Activated CD4-positive, alpha-beta T cell treated with anti-CD3 and anti-CD28 coated beads, Interleukin-2, amount 50 U/mL, for 16 hours (primary cell): ENCODE measurements at regions not wholly inside any gene's neighbourhood (a gene's known extent, or its start where the extent isn't known, plus 50 kb on each side); places are given as distances from the start of the nearest gene placed in this dataset.

Experiments
- DNase-seq: peaks from one replicate; pipeline ENCODE4 v3.0.0-alpha.2; 2020

DNA sequence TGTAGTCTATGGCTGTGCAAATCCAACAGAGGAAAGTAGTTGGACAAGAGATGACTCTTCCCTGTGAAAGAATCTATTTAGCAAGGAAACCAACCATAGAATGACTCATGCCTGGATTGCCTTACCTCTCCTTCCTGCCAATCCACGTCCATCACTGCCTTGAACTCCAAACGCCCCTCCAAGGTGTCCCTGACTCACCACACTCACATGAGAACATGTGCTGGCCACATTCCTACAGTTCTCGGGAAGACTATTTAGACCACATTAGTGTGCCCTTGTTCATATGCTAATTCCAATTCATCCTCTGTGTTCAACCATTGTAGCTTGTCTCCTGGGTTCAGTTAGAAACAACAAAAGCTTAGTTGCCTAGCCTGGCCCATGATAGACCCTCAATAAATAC lies 157.3 kb downstream of the SLC30A10 start:
- no peak for DNase-seq

DNA sequence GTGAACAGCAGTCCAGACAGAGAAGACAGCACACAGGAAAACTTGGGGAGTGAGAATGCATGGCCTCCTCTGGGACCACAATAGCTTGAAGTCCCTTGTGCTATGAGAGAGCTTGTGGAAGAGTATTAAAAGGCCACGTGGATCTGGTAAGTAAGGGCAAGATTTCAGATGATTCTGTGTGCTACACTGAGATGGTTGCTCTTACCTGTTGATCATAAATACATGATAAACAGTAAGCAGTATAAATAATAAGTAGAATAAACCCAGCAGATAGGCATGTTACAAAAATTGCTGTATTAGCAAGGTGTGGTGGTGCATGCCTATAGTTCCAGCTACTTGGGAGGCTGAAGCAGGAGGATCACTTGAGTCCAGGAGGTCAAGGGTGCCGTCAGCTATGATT lies 150.4 kb upstream of the ZC3H11B start:
- DNase-seq, result no peak

DNA sequence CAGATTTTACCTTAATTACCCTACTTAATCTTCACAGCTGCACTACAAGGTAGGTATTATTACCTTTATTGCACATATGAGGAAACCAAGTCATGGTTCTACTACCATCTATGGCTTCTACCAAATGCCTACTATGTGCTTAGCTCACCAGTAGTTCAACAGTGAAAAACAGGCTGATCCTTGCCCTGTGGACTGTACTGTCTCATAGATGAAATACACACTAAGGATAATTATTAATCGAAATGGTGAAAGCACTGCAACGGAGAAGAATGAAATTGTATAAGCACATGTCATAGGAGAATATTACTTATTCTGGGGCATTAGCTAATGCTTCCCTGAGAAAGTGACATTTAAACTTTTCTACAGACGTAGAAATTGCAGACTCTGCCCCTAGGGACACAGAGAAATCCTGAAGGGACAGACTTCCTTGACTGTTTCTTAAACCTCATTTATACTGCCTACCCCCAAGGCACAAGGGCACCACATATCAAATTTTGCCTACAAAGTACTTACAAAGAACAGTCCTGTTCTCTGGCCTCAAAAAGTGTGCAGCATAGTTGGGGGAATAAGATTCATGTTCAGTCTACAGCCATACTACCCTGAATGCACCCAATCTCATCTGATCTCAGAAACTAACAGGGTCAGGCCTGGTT lies 148.4 kb upstream of the ZC3H11B start:
- DNase-seq, result no peak

DNA sequence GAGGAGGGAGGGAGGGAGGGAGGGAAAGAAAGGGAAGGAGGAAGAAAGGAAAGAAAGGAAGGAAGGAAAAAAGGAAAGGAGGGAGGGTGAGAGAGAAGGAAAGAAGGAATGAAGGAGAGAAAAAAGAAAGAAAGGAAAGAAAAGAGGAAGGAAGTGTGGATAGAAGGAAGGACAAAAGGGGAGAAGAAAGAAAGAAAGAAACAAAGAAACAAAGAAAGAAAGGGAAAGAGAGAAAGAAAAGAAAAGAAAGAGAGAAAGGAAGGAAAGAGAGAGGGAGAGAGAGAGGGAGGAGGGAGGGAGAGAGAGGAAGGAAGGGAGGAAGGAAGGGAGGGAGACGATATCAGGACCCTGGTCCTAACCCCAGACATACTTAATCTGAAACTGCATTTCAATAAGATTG lies 146.2 kb upstream of the ZC3H11B start:
- no peak for DNase-seq

DNA sequence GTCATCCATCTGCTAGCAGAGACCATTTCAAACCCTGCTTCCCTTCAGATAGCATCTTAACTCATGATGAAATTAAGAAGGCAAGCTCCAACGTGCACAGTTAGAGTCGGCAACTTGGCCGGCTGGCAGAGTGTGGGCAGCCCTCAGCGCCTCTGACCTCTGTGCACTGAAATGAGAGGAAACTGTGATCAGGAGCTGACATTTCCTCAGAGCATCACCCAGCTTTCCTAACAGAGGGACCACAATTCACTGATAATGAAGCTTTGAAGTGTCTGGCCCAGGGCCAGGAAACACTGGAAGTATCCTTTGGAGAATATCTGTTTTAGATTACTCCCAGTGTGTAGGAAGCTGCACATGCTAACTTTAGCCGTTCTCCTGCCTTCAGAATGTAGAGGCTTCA lies 145.0 kb upstream of the ZC3H11B start:
- DNase-seq, result no peak

DNA sequence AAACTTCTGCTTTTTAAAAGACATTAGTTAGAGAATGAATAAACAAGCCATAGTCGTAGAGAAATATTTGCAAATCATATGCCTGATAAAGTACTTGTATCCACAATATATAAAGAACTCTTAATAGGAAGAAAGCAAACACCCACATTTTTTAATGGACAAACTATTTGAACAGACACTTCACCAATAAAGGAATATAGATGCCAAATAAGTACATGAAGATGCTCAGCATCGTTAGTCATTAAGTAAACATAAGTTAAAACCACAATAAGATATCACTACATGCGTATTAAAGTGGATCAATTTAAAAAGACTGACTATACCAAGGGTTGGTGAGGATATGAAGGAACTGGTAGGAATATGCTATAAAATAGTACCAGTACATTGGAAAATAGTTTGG lies 142.3 kb upstream of the ZC3H11B start:
- no peak for DNase-seq

DNA sequence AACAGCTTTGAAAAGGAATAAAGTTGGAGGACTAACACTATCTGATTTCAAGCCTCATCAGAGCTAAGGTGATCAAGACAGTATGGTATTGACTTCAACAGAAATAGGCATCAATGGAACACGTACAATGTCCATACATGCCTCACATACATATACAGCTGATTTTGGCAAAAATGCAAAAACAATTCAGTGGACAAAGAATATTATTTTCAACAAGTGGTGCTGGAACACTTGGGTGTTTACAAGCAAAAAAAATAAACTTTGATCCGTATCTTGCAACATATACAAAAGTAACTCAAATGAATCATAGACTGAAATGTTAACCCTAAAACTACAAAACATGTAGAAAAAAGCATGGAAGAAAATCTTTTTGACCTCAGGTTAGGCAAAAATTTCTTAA lies 141.9 kb upstream of the ZC3H11B start:
- no peak for DNase-seq

DNA sequence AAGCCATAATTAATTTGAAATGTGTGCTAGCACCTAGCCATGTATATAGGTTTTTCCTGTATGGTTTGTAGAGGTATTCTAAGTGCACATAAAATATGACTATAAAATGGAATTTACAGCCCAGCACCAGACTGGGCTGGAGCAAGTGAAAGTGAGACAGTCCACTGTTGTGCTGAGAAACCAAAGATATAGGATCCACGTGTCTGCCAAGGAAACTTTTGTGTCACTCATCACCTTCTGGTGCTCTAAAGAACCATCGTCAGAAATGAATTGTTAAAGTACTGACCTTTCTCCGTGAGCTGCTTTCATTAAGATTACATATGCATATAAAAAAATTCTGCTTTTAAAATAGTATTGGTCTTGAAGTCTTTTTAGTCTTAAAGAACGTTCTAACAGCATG lies 141.0 kb upstream of the ZC3H11B start:
- DNase-seq, result no peak

DNA sequence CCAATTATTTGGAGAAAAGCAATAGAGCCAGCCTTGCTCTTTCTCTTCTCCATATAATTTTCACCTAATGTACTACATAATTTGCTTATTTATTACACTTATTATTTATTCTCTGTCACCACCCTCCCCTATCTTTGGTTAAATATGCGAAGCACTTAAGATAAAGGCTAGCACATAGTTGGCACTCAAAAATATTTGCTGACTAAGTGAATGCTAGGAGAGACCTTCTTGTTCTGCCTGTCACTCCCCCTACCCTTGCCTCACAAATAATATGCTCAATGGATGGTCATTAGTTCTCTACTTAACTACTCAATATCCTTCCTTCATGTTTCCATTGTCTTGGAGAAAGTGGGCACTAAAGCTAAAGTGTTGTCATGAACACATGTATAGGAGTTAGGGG lies 139.7 kb upstream of the ZC3H11B start:
- no peak for DNase-seq

DNA sequence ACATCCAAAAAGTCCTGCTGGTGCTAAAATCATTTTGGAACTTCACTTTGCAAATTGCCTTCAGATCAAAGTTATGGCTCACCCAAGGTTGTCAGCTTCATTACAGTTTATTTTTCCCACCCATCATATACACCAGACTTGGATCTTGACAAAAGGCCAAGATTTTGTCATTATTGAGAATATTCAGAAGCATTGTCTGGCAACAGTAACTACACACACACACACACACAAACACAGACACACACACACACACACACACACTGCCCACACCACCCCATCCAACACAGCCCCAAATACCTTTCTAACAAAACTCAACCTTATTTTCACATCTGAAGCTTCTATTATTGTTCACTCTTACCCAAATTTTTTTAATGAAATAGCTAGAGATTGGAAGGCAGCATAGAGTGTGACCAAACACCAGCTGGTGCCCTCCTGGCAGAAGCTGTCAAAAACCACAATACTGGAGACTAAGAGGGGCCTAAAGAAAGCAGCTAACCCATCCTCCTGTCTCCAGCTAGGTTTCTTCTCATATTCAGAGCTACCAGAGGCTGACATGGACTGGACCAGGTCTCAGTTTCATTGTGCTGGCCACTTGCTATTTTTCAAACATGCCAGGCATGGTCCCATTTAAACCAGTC lies 139.1 kb upstream of the ZC3H11B start:
- no peak for DNase-seq

DNA sequence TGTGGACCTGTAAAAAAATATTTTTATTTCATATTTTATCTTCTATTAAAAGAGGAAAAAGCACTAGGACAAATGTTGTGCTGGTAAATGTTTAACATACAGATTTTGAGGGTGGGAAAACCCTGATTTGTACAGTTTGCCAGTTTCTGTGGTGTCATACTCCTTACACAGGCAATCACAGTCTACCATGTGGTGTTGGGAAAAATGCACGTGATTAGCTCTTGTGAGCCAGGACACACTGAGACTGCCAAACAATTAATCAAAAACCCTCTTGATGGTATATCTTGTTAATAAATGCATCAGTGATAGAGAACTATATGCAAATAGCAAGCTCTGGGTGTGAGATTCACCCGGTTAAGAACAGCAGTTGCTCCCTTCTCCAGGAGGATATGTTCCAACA lies 136.5 kb upstream of the ZC3H11B start:
- no peak for DNase-seq

DNA sequence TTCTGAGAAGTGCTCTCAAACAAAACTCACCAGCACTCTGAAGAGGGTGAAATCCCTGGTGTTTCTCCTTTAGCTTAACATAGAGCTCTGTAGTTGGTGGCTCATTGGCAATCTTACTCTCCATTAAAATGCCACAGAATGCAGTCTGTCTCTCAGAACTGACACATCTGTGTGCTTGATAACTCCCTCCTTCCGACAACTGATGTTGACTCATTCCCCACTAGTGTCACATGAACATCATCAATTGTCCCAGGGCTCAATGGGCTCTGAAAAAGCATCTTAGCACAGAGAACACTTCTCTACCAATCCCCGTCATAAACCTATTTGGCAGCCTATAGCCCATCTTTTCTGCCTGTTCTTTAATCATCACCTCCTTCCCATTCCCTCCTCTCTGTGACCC lies 133.2 kb upstream of the ZC3H11B start:
- no peak for DNase-seq

DNA sequence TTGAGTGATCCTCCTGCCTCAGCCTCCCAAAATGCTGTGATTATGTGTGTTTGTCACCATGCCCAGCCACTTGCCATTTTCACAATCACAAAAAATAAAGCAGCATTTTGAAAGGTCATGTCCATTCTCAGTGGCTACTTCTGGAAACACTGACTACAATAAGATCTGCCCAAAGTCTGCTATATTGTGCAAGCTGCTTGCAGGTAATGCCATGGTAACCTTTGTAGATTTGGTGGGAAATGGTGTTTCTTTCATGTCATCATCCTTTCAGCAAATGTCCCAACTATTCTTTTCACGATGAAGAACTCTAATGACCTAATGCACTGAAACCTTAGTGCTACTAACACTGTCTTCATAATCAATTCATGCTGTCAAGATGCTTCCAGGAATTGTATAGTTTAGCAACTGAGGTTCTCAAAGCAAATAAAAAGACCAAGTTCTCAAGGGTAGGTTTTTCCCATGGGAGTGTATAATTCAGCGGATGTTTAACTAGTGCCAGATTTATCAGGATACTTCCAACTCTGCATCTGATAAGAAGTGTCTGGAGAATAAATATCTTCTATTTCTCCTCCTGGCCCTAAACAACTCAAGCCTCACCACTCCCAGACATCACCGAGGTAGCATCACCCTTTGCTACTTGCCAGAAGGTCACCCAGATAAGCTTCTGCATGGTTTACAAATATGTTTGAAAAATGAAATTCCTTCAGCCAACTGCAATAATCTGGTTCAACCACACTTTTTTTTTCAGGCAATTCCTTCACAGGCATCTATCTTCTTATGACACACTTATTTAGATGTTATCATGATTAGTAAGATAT lies 132.0 kb upstream of the ZC3H11B start:
- DNase-seq, result no peak

DNA sequence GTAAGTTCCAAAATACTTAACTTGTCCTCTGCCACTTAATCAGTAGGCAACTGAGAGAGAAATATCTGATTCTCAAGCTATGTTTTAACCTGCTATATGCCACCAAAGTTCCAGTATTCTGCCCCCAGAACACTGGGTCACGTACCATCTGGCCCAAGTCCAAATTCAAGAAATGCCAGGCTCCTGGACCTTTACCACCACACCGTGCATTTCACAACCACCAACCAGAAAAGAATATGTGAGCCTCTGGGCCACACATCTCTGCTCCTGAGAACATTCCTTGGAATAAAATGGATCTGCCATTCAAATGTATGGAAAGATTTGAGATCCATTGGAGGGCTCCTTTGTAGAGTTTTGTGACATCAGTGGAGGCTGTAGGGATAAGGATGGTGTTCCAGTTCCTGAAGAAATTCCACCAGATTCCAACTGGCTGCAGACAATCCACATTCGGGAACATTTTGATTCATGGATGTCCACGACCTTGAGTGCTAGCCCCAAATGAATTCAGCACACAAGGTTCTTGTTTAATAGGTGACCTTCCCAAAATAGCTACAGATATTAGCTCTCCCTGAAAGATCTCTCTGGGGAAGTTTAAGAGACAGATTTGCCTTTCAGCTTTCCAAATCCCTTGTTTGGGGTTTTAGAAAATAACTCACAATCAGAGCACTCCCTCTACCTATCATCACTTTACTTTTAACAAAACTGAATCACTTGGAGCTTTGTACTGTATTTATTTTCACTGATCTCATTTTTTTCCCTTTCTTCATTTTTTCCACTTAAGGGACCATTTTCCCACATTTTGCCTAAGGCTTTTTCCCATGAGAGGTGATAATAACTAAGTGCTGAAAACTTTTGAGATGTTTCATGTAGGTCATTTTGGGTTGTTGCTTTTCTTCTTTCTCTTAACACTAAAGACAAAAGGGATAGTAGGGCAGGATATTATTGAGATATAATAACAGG lies 128.4 kb upstream of the ZC3H11B start:
- DNase-seq, result no peak

DNA sequence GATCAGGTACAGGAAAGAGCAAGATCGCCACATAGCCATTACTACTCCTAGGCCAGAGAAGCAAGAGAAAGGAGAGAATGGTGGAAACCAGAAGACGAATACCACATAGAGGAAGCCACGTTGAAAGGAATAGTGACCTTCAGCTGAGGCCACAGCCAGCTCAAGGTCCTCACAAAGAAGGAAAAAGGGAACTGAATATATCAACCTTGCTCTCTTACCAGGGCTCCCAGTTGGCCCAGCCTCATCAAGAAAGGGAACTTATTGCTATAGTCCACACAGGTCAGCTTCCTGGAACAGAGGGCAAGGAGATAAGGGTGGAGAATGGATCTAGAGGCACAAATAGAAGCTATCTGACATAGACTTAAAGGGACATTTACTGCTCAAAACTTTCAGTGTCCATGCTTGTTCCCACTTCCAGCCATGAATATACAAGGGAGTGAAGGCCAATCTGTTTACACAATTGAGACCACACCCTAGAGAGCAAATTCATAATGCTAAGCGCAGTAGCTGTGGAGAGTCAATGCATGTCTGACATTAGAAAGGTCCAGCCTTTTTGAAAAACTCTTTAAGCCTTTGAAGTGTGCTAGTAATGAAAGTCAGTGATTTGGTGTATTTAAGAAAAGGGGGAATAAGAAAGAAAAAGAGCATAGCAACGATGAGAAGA lies 120.7 kb upstream of the ZC3H11B start:
- no peak for DNase-seq

DNA sequence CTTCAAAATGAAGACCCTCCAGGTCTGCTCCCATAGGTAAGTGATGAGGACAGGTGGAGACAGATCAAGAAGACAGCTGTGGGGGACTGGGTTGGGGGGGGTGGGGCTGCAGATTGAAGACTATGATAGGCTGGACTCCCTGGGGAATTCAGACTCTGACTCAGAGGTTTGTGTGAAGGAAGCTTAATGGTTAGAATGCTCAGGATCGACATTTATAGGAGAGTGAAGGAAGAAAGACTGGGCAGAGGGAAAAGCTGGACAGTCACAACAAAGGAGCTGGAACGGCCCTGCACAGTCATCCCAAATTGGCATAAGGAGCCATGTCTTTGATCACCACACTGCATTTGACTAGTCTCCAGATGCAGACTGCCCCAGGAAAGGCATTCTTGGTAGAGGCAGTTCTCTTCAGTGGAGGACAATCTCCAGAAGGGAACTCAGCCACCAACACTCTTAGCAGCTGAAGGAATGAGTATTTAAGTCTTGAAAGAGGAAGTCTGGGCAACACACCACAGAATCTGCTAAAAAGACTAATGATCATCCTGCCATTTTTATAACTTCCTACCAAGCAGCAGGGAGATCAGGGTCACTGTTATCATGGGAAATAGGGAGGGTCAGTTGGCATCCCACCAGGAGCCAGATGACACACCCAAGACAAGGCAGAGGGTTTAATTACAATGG lies 120.0 kb upstream of the ZC3H11B start:
- no peak for DNase-seq

DNA sequence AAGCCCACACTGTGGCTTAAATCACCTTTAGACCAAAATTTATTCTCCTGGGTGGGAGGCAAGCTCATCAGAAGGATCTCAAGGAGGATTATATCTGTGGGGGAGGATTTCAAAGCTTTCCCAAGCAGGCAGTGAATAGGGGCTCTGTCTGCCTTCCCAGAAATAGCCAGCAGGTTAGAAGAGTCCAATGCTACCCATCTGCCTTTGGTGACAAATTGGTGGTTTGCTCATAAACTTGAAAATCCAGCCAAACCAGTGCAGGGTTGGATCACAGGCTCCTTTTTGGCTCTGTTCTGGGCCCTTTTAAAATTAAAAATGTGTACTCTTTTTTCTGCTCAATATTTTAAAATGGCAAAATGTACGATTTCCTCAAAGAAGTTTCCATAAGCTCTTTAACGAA lies 118.9 kb upstream of the ZC3H11B start:
- no peak for DNase-seq

DNA sequence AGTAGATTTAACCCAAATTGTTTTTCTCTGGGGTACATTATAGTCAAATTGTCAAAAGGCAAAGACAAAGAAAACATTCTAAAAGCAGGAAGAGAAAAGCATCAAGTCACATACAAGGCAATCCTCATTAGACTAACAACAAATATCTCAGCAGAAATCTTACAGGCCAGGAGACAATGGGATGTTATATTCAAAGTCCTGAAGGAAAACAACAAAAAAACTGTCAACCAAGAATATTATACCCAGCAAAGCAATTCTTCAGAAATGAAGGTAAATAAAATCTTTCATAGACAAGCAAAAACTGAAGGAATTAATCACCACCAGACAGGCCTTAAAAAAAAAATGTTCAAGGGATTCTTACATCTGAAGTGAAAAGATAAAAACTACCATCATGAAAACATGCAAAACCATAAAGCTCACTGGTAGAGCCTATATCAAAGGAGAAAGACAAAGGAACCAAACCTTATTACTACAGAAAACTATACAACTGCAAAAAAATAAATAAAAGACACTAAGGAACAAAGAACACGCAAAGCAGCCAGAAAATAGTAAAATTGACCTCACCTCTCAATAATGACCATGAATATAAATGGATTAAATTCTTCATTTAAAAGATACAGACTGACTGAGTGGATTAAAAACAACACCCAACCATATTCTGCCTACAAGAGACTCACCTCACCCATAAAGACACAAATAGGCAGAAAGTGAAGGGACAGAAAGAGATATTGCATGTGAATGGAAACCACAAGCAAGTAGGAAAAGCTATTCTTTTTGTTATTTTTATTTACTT lies 113.8 kb upstream of the ZC3H11B start:
- DNase-seq, result no peak

DNA sequence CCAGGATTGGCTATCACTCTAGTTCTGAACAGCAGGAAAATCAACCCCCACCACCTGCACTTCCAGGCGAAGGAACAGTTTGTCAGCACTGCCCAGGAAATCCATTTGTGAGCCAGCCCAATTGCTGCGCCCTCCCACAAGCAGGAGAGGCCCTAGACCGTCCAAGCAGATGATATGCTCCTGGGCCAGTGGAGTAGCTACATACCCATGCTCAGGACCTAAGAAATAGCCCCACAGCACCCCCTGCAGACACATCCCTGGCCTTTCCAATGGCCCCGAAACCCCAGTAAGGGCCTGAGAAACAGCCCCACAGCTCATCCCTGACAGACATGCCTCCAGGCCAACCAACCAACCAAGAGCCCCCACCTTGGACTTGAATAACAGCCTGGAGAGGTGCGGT lies 111.5 kb upstream of the ZC3H11B start:
- DNase-seq, result no peak

DNA sequence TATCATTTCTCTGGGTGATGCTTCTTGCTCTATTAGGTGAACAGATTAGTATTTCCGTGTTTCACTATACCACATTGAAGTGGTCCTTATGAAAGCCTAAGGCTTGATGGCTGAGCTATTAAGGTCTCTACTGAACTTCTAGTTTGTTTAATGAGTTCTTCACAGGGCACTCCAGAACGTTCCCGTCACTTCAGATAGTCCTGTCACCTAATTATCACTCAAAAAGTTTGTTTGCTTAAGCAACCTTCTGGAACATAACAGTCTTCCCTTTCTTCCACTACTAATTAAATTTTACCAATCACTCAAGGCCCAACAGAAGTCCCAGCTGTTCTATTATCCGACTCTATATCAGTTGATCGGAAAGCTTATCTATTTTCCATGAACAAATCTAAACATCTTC lies 104.6 kb upstream of the ZC3H11B start:
- no peak for DNase-seq

DNA sequence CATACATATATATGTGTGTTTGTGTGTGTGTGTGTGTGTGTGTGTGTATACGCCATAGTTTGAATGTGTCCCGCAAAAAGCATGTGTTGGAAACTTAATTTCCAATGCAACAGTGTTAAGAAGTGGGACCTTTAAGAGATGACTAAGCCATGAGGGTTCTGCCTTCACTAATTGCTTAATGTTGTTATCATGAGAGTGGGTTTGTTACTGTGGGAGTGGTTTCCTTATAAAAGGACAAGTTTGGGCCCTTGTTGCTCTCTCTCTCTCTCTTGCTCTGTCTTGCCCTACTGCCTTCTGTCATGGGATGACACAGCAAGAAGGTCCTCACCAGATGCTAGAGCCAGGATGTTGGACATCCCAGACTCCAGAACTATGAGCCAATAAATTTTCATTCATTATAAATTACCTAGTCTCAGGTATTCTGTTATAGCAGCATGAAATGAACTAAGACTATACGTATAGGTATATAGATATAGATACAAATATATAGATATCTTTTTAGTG lies 103.8 kb upstream of the ZC3H11B start:
- DNase-seq, result no peak
